OCI-LY3 (cell line): ENCODE measurements at regions not wholly inside any gene's neighbourhood (a gene's known extent, or its start where the extent isn't known, plus 50 kb on each side); places are given as distances from the start of the nearest gene placed in this dataset.

Source experiments
- CTCF ChIP-seq: fragments of 200-600, 300-600 bp; sonication (generic); IDR thresholded peaks from 2 replicates; pipeline ENCODE4 v1.5.1; 2014; ENCODE audit warnings: antibody characterized with exemption, low read length, low read depth
- EZH2phosphoT487 ChIP-seq: fragments of 200-600 bp; shearing (Covaris generic); IDR thresholded peaks from 2 replicates; pipeline ENCODE4 v1.6.1; 2018; ENCODE audit warnings: antibody characterized with exemption, mixed run types, low read depth

DNA sequence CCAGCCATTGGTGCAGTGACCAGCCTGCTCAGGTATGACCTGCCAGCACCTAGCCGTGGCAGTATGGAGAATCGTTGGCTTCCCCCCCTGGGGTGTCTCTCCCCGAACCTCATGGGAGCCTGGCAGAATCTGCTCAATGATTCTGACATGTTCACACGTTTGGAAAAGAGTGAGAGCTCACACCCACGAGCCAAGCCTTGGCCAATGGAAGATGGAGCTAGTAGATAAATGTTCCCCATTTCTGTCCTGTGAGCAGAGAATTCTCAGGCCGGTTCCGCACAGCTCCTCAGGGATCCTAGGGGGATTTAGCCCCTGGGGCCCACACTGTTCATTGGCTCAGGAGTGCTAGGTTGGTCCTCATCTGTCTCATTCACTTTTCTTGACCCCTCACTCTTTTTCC lies 128.4 kb downstream of the RCN1 start:
- TF ChIP-seq CTCF (no peak), EZH2phosphoT487 (no peak)
